ENCODE measurements at regions not wholly inside any gene's neighbourhood (a gene's known extent, or its start where the extent isn't known, plus 50 kb on each side); places are given as distances from the start of the nearest gene placed in this dataset.

- Histone ChIP-seq H3K4me3 (ENCODE audit: control insufficient read depth in 2 of 3, extremely low read depth in 1 of 3, insufficient read depth in 2 of 3, low read depth in 1 of 3, low read length in 3 of 3) (no peak overlapping the region), H3K36me3 (ENCODE audit: control insufficient read depth in 2 of 2, extremely low read depth in 1 of 2, insufficient read depth in 2 of 2, low read length in 2 of 2) (no peaks in the 10 kb centered on the region), H3K27me3 (ENCODE audit: control insufficient read depth, extremely low read depth, insufficient read depth, low read length) (no peaks in the 10 kb centered on the region), H3K4me2 (ENCODE audit: control insufficient read depth, extremely low read depth, insufficient read depth, low read depth, low read length) (no peak overlapping the region), H4K20me1 (ENCODE audit: control insufficient read depth, extremely low read depth, insufficient read depth, low read length) (no peaks in the 10 kb centered on the region), H3K4me1 (ENCODE audit: control insufficient read depth, extremely low read depth, insufficient read depth, low read length) (no peaks in the 10 kb centered on the region), H3K9me3 (ENCODE audit: control insufficient read depth, low read depth, low read length) (no peaks in the 10 kb centered on the region), H3K79me2 (ENCODE audit: control insufficient read depth, insufficient read depth, low read length) (no peaks in the 10 kb centered on the region), H3K9ac (ENCODE audit: control insufficient read depth, extremely low read depth, insufficient read depth, low read length) (no peak overlapping the region), H3K9me1 (ENCODE audit: control insufficient read depth, extremely low read depth, insufficient read depth, low read length) (no peaks in the 10 kb centered on the region), H3K27ac (ENCODE audit: control insufficient read depth, insufficient read depth, low read length) (no peak overlapping the region), H2AFZ (ENCODE audit: control insufficient read depth, low read length) (no peak overlapping the region)
- FAIRE-seq (no peak), DNase-seq (ENCODE audit: low read depth, low spot score) (no peak)
- no peak for TF ChIP-seq EZH2 (IDR thresholded peaks at IDR 0.05; ENCODE audit: low read length)
- TF ChIP-seq CTCF (optimal IDR thresholded peaks at IDR 0.05 in 1 of 3, IDR thresholded peaks at IDR 0.05 in 1 of 3, conservative IDR thresholded peaks at IDR 0.05 in 1 of 3; ENCODE audit: extremely low read depth in 1 of 3, insufficient read depth in 2 of 3, low read length in 3 of 3) = no peak
- dilution Hi-C loops (cut with MboI; ENCODE audit: extremely low pct_ligation_motif_present, low sequenced_read_pairs) = no loop called here
Observed at GRCh38 chr12:87795555-87795954, 233.6 kb downstream of the C12orf50 start.

- Histone ChIP-seq H3K4me1 (ENCODE audit: control insufficient read depth, extremely low read depth, insufficient read depth, low read length) (no peaks in the 10 kb centered on the region), H3K27ac (ENCODE audit: control insufficient read depth, insufficient read depth, low read length) (no peak overlapping the region), H3K9me1 (ENCODE audit: control insufficient read depth, extremely low read depth, insufficient read depth, low read length) (no peaks in the 10 kb centered on the region), H3K79me2 (ENCODE audit: control insufficient read depth, insufficient read depth, low read length) (no peaks in the 10 kb centered on the region), H4K20me1 (ENCODE audit: control insufficient read depth, extremely low read depth, insufficient read depth, low read length) (no peaks in the 10 kb centered on the region), H3K9ac (ENCODE audit: control insufficient read depth, extremely low read depth, insufficient read depth, low read length) (no peak overlapping the region), H3K4me2 (ENCODE audit: control insufficient read depth, extremely low read depth, insufficient read depth, low read depth, low read length) (no peak overlapping the region), H3K27me3 (ENCODE audit: control insufficient read depth, extremely low read depth, insufficient read depth, low read length) (no peaks in the 10 kb centered on the region), H2AFZ (ENCODE audit: control insufficient read depth, low read length) (no peak overlapping the region), H3K36me3 (ENCODE audit: control insufficient read depth in 2 of 2, extremely low read depth in 1 of 2, insufficient read depth in 2 of 2, low read length in 2 of 2) (no peaks in the 10 kb centered on the region), H3K4me3 (ENCODE audit: control insufficient read depth in 2 of 3, extremely low read depth in 1 of 3, insufficient read depth in 2 of 3, low read depth in 1 of 3, low read length in 3 of 3) (no peak overlapping the region), H3K9me3 (ENCODE audit: control insufficient read depth, low read depth, low read length) (no peaks in the 10 kb centered on the region)
- TF ChIP-seq EZH2 (IDR thresholded peaks at IDR 0.05; ENCODE audit: low read length) = no peak
- TF ChIP-seq CTCF (optimal IDR thresholded peaks at IDR 0.05 in 1 of 3, IDR thresholded peaks at IDR 0.05 in 1 of 3, conservative IDR thresholded peaks at IDR 0.05 in 1 of 3; ENCODE audit: extremely low read depth in 1 of 3, insufficient read depth in 2 of 3, low read length in 3 of 3) = no peak
- no peak for DNase-seq (ENCODE audit: low read depth, low spot score)
- no peak for FAIRE-seq
- dilution Hi-C loops (cut with MboI; ENCODE audit: extremely low pct_ligation_motif_present, low sequenced_read_pairs) = no loop called here
Observed at GRCh38 chr12:87794854-87795253, 234.3 kb downstream of the C12orf50 start.

All from keratinocyte (primary cell).